OCI-LY3 (cell line): ENCODE measurements at regions not wholly inside any gene's neighbourhood (a gene's known extent, or its start where the extent isn't known, plus 50 kb on each side); places are given as distances from the start of the nearest gene placed in this dataset.
A peak's percentile ranks its signal among the peaks of the same experiment; 100 is the strongest.

Source experiments
- H2AFZ ChIP-seq: fragments of 200-600, 300-600 bp; shearing (Covaris generic); 2 replicates; pipeline ENCODE4 v1.6.0; 2014; ENCODE audit warnings: antibody characterized with exemption, low read depth, low read length
- H3K27ac ChIP-seq: fragments of 200-600, 300-600 bp; sonication (generic); 2 replicates; pipeline ENCODE4 v1.5.1; 2014; ENCODE audit warnings: mild to moderate bottlenecking, low read length, moderate library complexity, mixed read lengths
- H3K27me3 ChIP-seq: fragments of 200-600, 300-600 bp; sonication (generic); 2 replicates; pipeline ENCODE4 v1.6.1; 2014; ENCODE audit warnings: low read depth, low read length, mixed read lengths
- H3K36me3 ChIP-seq: fragments of 200-600, 300-600 bp; sonication (generic); replicated peaks from 2 replicates; pipeline ENCODE3; 2014; ENCODE audit warnings: low read depth, low read length, mixed read lengths
- H3K4me1 ChIP-seq: fragments of 300-600, 200-600 bp; sonication (generic); 2 replicates; pipeline ENCODE4 v1.6.1; 2014; ENCODE audit warnings: low read length, mixed read lengths
- H3K4me2 ChIP-seq: fragments of 200-600, 300-600 bp; sonication (generic); 2 replicates; pipeline ENCODE4 v1.6.1; 2014; ENCODE audit warnings: low read length, mixed read lengths
- H3K4me3 ChIP-seq: fragments of 300-600, 200-600 bp; sonication (generic); 2 replicates; pipeline ENCODE4 v1.5.1; 2014; ENCODE audit warnings: antibody characterized with exemption, mild to moderate bottlenecking, low read length, moderate library complexity
- H3K79me2 ChIP-seq: fragments of 300-600, 200-600 bp; shearing (Covaris generic); 2 replicates; pipeline ENCODE4 v1.6.1; 2014; ENCODE audit warnings: mild to moderate bottlenecking, low read length, mixed read lengths
- H3K9ac ChIP-seq: fragments of 300-600, 200-600 bp; shearing (Covaris generic); 2 replicates; pipeline ENCODE4 v1.6.0; 2014; ENCODE audit warnings: mild to moderate bottlenecking, low read length, moderate library complexity
- H3K9me3 ChIP-seq: fragments of 200-600, 300-600 bp; shearing (Covaris generic); 2 replicates; pipeline ENCODE4 v1.6.1; 2014; ENCODE audit warnings: low read length, mixed read lengths; ENCODE audit not compliant: insufficient read depth
- H4K20me1 ChIP-seq: fragments of 200-600, 300-600 bp; sonication (generic); 2 replicates; pipeline ENCODE4 v1.6.1; 2016; ENCODE audit warnings: low read length, mixed read lengths; ENCODE audit not compliant: insufficient read depth
- EZH2phosphoT487 ChIP-seq: fragments of 200-600 bp; shearing (Covaris generic); IDR thresholded peaks from 2 replicates; pipeline ENCODE4 v1.6.1; 2018; ENCODE audit warnings: antibody characterized with exemption, mixed run types, low read depth
- TF ChIP-seq, protein P1 (sequence below): fragments of 200-600, 300-600 bp; sonication (generic); IDR thresholded peaks from 2 replicates; pipeline ENCODE4 v1.5.1; 2014; ENCODE audit warnings: antibody characterized with exemption, low read length, low read depth

DNA sequence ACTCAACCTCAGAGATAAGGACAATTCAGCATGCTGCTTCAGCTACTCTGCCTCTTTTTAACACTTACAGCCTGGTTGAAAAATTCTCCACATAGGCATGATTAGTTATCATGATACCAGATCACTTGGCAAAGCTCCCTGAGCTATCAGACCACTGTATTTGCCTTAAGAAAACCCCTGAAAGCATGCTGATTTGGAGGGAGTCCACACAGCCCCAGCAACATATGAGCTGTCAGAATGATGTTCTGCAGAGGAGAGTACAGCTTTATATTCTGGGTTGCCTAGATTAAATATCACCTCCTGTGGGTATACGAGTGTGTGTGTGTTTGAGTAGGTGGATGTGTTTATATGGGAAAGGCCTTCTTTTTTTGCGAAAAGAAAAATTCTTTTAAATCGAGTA lies 170.2 kb upstream of the CHRM2 start:
- Histone ChIP-seq H3K9ac (no peak overlapping the region), H3K27me3 (no peaks in the 10 kb centered on the region), H3K4me2 (no peak overlapping the region), H3K79me2 (no peaks in the 10 kb centered on the region), H2AFZ (no peak overlapping the region), H3K4me1 (peaks cover 7% of the 10 kb centered on the region), H3K27ac (no peak overlapping the region), H3K36me3 (no peaks in the 10 kb centered on the region), H4K20me1 (no peaks in the 10 kb centered on the region), H3K9me3 (no peaks in the 10 kb centered on the region), H3K4me3 (no peak overlapping the region)
- TF ChIP-seq EZH2phosphoT487 = no peak
- TF ChIP-seq, protein P1, sequence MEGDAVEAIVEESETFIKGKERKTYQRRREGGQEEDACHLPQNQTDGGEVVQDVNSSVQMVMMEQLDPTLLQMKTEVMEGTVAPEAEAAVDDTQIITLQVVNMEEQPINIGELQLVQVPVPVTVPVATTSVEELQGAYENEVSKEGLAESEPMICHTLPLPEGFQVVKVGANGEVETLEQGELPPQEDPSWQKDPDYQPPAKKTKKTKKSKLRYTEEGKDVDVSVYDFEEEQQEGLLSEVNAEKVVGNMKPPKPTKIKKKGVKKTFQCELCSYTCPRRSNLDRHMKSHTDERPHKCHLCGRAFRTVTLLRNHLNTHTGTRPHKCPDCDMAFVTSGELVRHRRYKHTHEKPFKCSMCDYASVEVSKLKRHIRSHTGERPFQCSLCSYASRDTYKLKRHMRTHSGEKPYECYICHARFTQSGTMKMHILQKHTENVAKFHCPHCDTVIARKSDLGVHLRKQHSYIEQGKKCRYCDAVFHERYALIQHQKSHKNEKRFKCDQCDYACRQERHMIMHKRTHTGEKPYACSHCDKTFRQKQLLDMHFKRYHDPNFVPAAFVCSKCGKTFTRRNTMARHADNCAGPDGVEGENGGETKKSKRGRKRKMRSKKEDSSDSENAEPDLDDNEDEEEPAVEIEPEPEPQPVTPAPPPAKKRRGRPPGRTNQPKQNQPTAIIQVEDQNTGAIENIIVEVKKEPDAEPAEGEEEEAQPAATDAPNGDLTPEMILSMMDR = no peak

DNA sequence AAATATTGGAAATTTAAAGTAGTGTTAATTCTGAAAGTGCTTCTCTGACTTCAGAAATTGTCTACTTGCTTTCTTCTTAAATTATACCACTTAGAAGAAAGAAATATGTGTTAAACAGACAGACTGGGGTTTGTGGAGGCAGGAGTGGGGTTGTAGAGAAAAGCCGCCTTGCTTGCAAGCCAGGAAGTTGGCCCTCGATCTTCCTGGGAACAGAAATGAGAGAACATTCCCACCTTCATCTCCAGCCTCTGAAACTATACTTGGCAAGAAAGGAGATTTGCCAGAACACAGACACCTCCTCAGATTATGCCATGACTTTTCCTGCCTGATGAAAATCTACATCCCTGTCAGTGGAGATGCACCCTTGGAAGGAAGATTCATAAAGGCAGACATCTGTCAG lies 171.2 kb upstream of the CHRM2 start:
- no peaks in the 10 kb centered on the region for H4K20me1 ChIP-seq
- H3K4me1 ChIP-seq = peaks cover 10% of the 10 kb centered on the region
- TF ChIP-seq EZH2phosphoT487 = no peak
- TF ChIP-seq, protein P1 = no peak
- H3K27ac ChIP-seq = no peak overlapping the region
- no peaks in the 10 kb centered on the region for H3K36me3 ChIP-seq
- H3K4me3 ChIP-seq = no peak overlapping the region
- no peak overlapping the region for H3K9ac ChIP-seq
- H3K27me3 ChIP-seq = no peaks in the 10 kb centered on the region
- H3K9me3 ChIP-seq = no peaks in the 10 kb centered on the region
- no peak overlapping the region for H2AFZ ChIP-seq
- no peaks in the 10 kb centered on the region for H3K79me2 ChIP-seq
- no peak overlapping the region for H3K4me2 ChIP-seq

DNA sequence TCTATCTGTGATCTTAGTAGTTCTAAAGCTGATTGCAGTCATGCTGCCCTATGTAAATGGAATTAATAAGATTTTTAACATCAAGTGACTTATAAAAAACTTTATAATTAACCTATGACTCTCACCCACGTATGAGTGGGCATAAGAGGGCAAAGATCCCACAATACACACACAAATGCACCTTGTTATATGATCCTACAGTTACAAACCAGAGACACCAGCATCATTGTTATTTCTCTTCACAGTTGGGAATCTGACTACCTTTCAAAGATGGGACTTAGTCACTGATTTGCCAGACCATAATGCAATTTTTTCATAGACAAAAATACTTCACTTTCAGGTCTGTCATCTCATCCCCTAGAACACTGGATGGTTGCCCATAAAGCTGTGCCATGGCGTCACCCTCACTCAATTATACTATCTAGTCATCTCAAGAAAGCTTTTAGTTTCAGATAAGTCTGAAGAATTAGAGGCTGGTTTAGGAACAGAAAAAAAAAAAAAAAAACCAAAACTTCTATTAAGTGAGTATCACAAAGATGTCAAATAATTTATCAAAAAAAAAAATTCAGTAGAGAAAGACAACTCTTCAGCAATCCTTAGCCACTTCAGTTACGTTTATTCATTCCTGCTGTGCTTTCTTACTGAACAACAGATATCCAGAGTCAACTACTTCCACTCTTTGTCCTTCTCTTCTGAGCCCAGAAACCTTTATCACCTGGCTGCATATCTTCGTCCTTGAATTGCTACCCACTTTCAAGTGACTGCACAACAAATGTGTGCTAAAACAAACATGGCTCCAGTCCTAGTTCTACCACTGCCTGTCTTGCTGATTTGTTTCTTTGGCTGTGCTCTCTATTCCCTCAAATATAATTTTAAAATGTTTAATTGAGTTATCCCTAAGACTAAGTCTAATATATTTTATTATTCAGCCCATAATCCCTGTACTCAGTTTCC lies 175.0 kb upstream of the CHRM2 start:
- no peaks in the 10 kb centered on the region for H3K9me3 ChIP-seq
- H3K9ac ChIP-seq = no peak overlapping the region
- H2AFZ ChIP-seq = no peak overlapping the region
- no peaks in the 10 kb centered on the region for H3K36me3 ChIP-seq
- H3K4me1 ChIP-seq = peaks cover 10% of the 10 kb centered on the region
- H4K20me1 ChIP-seq = no peaks in the 10 kb centered on the region
- TF ChIP-seq EZH2phosphoT487 = no peak
- TF ChIP-seq, protein P1 = no peak
- no peak overlapping the region for H3K4me3 ChIP-seq
- H3K27me3 ChIP-seq = no peaks in the 10 kb centered on the region
- no peak overlapping the region for H3K27ac ChIP-seq
- 0 out of 2 replicates have a peak overlapping the region, but pooled peaks have one; percentile 17 for H3K4me2 ChIP-seq
- no peaks in the 10 kb centered on the region for H3K79me2 ChIP-seq

DNA sequence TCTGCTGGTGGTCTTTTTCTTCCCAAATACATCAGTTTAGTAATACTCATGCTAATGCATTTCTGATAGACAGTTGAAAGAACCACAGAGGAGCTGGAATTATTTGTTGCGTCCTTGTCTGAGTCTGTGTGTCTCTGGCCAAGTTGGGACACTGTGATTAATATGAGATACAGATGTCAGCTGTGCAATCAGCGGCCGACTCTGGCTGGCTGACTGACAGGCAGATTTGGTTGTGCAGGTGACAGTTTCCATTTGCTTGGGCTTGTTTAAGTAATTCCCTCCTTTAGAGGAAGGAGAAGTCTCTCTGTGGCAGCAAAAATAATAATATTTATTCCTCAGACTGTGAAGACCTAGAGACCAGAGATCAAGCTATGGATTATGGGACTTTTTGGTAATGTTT lies 176.2 kb upstream of the CHRM2 start:
- Histone ChIP-seq H2AFZ (no peak overlapping the region), H4K20me1 (no peaks in the 10 kb centered on the region), H3K27ac (no peak overlapping the region), H3K36me3 (no peaks in the 10 kb centered on the region), H3K79me2 (no peaks in the 10 kb centered on the region), H3K4me1 (peaks cover 10% of the 10 kb centered on the region), H3K27me3 (no peaks in the 10 kb centered on the region), H3K4me3 (no peak overlapping the region), H3K9ac (no peak overlapping the region), H3K4me2 (no peak overlapping the region), H3K9me3 (no peaks in the 10 kb centered on the region)
- TF ChIP-seq EZH2phosphoT487 = no peak
- TF ChIP-seq, protein P1 = no peak
